ENCODE measurements at regions not wholly inside any gene's neighbourhood (a gene's known extent, or its start where the extent isn't known, plus 50 kb on each side); places are given as distances from the start of the nearest gene placed in this dataset.

- no peak for TF ChIP-seq EZH2 (IDR thresholded peaks at IDR 0.05; ENCODE audit: borderline replicate concordance, low read length)
- TF ChIP-seq, protein P1, sequence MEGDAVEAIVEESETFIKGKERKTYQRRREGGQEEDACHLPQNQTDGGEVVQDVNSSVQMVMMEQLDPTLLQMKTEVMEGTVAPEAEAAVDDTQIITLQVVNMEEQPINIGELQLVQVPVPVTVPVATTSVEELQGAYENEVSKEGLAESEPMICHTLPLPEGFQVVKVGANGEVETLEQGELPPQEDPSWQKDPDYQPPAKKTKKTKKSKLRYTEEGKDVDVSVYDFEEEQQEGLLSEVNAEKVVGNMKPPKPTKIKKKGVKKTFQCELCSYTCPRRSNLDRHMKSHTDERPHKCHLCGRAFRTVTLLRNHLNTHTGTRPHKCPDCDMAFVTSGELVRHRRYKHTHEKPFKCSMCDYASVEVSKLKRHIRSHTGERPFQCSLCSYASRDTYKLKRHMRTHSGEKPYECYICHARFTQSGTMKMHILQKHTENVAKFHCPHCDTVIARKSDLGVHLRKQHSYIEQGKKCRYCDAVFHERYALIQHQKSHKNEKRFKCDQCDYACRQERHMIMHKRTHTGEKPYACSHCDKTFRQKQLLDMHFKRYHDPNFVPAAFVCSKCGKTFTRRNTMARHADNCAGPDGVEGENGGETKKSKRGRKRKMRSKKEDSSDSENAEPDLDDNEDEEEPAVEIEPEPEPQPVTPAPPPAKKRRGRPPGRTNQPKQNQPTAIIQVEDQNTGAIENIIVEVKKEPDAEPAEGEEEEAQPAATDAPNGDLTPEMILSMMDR (conservative IDR thresholded peaks at IDR 0.05 in 1 of 2, IDR thresholded peaks at IDR 0.05 in 1 of 2; ENCODE audit: extremely low read depth in 1 of 2, insufficient read depth in 1 of 2, low read depth in 1 of 2, low read length in 2 of 2) = no peak
Measured at GRCh38 chr2:103879101-103879500, 974.8 kb upstream of the POU3F3 start.

Measured in mammary epithelial cell (primary cell).